Tibial nerve (tissue), 3 donors: ENCODE measurements at regions not wholly inside any gene's neighbourhood (a gene's known extent, or its start where the extent isn't known, plus 50 kb on each side); places are given as distances from the start of the nearest gene placed in this dataset.

Source experiments
- POLR2A ChIP-seq, 2 donors: fragments of 450-650 bp; IDR thresholded peaks; one replicate each; pipeline ENCODE4 v1.6.1; 2017; ENCODE audit warnings: antibody characterized with exemption in 2 of 2, mild to moderate bottlenecking in 2 of 2, moderate library complexity in 2 of 2
- TF ChIP-seq, protein P1 (sequence below), 5 experiments: fragments of 200-600 bp in 3 of 5; fragments of 450-650 bp in 2 of 5; sonication (generic) in 3 of 5; IDR thresholded peaks; one replicate each; pipeline ENCODE4 v1.5.1; 2016 to 2019; ENCODE audit warnings: antibody characterized with exemption in 5 of 5, mild to moderate bottlenecking in 3 of 5, moderate library complexity in 2 of 5

DNA sequence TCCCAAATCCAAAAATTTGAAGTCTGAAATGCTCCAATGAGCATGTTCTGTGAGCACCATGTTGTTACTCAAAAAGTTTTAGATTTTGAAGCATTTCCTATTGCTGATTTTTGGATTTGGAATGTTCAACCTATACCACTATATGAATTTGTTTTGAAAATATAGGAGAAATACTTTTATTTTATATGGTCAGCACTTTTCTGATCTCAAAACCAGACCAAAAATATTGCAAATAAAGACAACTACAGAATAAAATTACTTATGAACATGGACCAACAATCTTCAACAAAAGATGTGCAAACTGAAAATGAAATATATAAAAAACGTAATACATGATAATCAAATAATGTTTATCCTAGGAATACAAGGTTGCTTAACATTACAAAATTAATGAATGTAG is 73.7 kb upstream of the APOBEC4 start:
- TF ChIP-seq, protein P1, sequence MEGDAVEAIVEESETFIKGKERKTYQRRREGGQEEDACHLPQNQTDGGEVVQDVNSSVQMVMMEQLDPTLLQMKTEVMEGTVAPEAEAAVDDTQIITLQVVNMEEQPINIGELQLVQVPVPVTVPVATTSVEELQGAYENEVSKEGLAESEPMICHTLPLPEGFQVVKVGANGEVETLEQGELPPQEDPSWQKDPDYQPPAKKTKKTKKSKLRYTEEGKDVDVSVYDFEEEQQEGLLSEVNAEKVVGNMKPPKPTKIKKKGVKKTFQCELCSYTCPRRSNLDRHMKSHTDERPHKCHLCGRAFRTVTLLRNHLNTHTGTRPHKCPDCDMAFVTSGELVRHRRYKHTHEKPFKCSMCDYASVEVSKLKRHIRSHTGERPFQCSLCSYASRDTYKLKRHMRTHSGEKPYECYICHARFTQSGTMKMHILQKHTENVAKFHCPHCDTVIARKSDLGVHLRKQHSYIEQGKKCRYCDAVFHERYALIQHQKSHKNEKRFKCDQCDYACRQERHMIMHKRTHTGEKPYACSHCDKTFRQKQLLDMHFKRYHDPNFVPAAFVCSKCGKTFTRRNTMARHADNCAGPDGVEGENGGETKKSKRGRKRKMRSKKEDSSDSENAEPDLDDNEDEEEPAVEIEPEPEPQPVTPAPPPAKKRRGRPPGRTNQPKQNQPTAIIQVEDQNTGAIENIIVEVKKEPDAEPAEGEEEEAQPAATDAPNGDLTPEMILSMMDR (IDR thresholded peaks at IDR 0.05), result no peak
- TF ChIP-seq POLR2A (IDR thresholded peaks at IDR 0.05), result no peak
